BE2C (cell line): ENCODE measurements at regions not wholly inside any gene's neighbourhood (a gene's known extent, or its start where the extent isn't known, plus 50 kb on each side); places are given as distances from the start of the nearest gene placed in this dataset.

Experiments used
- DNase-seq: peaks from one replicate; pipeline ENCODE4 v3.0.0-alpha.2; 2020
- H3K27me3 ChIP-seq: fragments of 250-450 bp; sonication (Bioruptor Pico); 2 replicates; pipeline ENCODE4 v1.5.1; 2020; ENCODE audit warnings: mild to moderate bottlenecking
- H3K36me3 ChIP-seq: fragments of 250-450 bp; sonication (Bioruptor Pico); 2 replicates; pipeline ENCODE4 v1.5.1; 2020; ENCODE audit warnings: mild to moderate bottlenecking
- H3K4me1 ChIP-seq: fragments of 250-450 bp; sonication (Bioruptor Pico); 2 replicates; pipeline ENCODE4 v1.5.1; 2020
- H3K4me3 ChIP-seq: 2 replicates; pipeline ENCODE4 v1.5.1; 2011; ENCODE audit warnings: low read depth, low read length
- H3K9me3 ChIP-seq: fragments of 250-450 bp; sonication (Bioruptor Pico); 2 replicates; pipeline ENCODE4 v1.5.1; 2020
- TF ChIP-seq, protein P1 (sequence below): IDR thresholded peaks from 2 replicates; pipeline ENCODE4 v1.5.1; 2012; ENCODE audit warnings: mild to moderate bottlenecking, low read depth, low read length

DNA sequence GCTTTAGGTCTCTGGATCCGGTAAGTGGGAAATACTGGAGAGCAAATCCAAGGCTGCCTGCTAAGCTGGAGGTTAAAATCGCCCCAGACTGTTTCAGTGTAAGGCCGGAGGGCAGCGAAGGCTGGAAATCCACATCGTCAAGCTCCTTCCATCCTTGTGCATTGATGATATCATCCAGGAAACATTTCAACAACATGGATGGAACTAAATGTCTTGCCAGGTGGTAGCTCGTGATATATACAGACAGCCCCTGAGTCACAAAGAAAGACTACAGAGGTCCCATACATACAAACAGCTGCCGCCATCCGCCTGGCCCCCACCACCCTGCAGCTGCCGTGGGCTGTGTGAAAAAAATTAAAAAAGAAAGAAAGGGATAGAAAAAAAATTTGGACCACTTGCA, 148.9 kb upstream of the RBPJ start:
- Histone ChIP-seq H3K27me3 (no peaks in the 10 kb centered on the region), H3K4me3 (no peak overlapping the region), H3K36me3 (no peaks in the 10 kb centered on the region), H3K4me1 (no peaks in the 10 kb centered on the region), H3K9me3 (no peaks in the 10 kb centered on the region)
- TF ChIP-seq, protein P1, sequence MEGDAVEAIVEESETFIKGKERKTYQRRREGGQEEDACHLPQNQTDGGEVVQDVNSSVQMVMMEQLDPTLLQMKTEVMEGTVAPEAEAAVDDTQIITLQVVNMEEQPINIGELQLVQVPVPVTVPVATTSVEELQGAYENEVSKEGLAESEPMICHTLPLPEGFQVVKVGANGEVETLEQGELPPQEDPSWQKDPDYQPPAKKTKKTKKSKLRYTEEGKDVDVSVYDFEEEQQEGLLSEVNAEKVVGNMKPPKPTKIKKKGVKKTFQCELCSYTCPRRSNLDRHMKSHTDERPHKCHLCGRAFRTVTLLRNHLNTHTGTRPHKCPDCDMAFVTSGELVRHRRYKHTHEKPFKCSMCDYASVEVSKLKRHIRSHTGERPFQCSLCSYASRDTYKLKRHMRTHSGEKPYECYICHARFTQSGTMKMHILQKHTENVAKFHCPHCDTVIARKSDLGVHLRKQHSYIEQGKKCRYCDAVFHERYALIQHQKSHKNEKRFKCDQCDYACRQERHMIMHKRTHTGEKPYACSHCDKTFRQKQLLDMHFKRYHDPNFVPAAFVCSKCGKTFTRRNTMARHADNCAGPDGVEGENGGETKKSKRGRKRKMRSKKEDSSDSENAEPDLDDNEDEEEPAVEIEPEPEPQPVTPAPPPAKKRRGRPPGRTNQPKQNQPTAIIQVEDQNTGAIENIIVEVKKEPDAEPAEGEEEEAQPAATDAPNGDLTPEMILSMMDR = no peak
- no peak for DNase-seq

DNA sequence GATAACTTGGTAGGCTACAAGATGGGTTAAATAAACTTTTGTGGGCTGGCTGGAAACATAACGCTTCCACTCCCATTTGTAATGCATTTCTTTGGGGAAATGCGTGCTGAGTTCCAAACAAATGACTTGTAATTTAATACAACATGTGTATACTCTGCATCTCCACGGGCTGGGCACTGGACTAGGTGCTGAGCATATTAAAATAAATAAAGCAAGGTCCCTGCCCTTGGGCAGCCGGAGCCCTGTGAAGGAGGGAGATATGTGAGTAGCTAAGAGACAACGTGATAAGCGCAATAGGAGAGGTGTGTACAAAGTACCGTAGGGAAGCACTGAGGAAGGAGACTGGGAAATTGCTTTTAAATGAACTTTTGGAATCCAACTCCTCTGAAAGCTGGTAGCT, 147.2 kb upstream of the RBPJ start:
- no peaks in the 10 kb centered on the region for H3K27me3 ChIP-seq
- DNase-seq = no peak
- no peaks in the 10 kb centered on the region for H3K4me1 ChIP-seq
- no peaks in the 10 kb centered on the region for H3K9me3 ChIP-seq
- no peaks in the 10 kb centered on the region for H3K36me3 ChIP-seq
- TF ChIP-seq, protein P1 = no peak
- no peak overlapping the region for H3K4me3 ChIP-seq

DNA sequence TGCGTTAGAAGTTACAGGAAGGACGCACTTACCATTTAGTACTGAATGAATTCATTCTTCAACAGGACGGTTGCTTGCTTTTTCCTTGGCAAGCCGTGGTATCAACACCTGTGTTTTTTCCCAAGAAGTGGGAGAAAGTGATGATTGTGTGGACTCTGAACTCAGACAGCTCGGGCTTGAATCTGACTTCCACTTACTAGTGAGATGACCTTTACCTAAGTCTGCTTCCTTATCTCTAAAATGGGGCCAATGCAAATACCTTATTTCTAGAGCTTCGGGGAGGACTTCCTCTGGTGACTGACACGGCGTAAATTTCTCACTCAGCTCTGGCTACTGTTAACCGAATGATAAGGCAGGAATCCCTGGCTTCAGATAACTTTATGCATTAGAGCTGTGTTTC, 146.8 kb upstream of the RBPJ start:
- Histone ChIP-seq H3K4me1 (no peaks in the 10 kb centered on the region), H3K4me3 (no peak overlapping the region), H3K9me3 (no peaks in the 10 kb centered on the region), H3K36me3 (no peaks in the 10 kb centered on the region), H3K27me3 (no peaks in the 10 kb centered on the region)
- TF ChIP-seq, protein P1 = no peak
- no peak for DNase-seq

DNA sequence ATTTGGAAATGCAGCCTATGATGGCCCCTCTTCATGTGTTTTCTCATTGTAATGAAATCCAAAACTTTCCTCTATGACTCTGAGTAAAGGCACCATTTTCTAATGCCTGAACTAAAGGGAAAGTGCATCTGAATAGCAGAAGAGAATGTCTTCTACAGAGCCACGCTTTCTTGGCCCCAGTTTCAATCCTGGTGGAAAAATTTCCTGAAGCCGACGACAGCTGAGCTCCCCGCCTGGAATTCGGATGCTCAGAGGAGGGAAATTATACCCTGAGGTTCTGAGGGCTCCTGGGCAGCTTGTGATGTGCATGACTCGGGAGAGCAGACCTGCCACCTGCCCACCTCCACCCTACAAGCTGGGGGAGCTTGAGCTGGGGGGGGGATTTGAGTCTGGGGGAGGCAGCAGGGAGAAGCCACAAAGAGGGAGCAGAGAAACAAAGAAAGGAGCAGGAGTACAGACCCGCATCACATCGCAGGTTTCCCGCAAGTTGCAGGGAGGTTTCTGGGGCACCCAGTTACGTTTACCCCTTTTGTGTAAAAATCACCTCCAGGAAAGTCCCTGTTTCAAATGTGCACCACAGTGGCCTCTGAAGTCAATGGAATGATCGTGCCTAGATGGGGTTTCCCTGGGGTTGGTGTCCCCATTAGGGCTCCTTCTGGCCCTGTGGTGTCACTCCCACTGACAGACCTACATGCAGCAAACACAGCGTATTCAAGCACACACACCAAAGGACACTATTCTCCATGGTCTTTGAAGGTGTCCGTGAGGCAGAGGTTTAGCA, 145.6 kb upstream of the RBPJ start:
- H3K9me3 ChIP-seq = no peaks in the 10 kb centered on the region
- H3K27me3 ChIP-seq = no peaks in the 10 kb centered on the region
- TF ChIP-seq, protein P1 = no peak
- H3K4me1 ChIP-seq = no peaks in the 10 kb centered on the region
- no peak for DNase-seq
- H3K36me3 ChIP-seq = no peaks in the 10 kb centered on the region
- H3K4me3 ChIP-seq = no peak overlapping the region

DNA sequence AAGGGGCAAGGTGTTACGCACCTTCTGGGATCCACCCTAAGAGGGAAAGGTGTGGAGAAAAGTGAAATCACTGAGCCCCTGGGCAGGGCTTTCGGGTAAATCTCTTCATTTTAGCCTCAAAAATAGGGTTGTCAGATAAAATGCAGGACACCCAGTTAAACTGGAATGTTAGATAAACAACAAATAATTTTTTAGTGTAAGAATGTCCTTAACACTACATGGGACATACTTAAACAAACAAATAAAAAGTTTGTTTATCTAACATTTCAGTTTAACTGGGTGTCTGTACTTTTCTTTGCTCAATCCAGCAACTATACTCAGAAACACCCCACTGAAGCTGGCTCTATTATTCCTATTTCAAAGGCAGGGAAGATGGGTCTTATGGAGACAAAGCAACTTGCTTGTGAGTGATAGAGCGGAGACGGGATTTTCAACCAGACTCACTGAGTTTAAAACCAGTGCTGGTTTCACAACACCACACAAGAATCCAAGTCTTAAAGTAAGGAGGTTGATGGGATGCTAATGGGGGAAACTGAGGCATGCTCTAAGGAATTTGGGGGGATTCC, 144.8 kb upstream of the RBPJ start:
- Histone ChIP-seq H3K4me1 (no peaks in the 10 kb centered on the region), H3K27me3 (no peaks in the 10 kb centered on the region), H3K4me3 (no peak overlapping the region), H3K9me3 (no peaks in the 10 kb centered on the region), H3K36me3 (no peaks in the 10 kb centered on the region)
- no peak for DNase-seq
- TF ChIP-seq, protein P1 = no peak

DNA sequence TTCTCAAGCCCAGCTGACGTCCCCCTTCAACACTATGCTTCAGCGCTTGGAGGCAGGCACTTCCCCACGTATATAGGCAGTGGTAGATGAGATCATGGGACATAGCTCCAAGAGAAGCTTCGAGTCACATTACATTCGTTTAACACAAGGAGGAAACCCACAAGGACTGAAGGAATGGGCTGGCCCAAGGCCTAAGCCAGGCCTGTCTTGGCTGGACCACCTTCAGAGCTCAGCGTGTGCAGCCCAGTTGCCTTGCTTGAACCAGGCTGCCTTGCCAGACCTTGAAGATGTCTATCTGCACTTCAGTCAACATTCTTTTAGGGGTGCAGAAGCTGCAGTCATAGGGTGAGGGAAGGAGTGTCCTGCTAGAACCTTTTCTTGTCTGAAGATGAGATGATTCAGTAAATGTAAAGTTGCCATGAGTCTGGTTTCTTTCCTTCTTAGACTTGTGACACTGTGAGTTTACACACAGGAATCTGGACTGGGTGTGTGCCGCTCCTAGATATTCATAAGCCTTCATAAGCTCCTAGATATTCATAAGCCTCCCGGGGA, 144.1 kb upstream of the RBPJ start:
- H3K36me3 ChIP-seq = no peaks in the 10 kb centered on the region
- no peak for DNase-seq
- H3K4me1 ChIP-seq = no peaks in the 10 kb centered on the region
- no peak overlapping the region for H3K4me3 ChIP-seq
- no peaks in the 10 kb centered on the region for H3K27me3 ChIP-seq
- no peaks in the 10 kb centered on the region for H3K9me3 ChIP-seq
- TF ChIP-seq, protein P1 = no peak
